ENCODE measurements at regions not wholly inside any gene's neighbourhood (a gene's known extent, or its start where the extent isn't known, plus 50 kb on each side); places are given as distances from the start of the nearest gene placed in this dataset.

DNA sequence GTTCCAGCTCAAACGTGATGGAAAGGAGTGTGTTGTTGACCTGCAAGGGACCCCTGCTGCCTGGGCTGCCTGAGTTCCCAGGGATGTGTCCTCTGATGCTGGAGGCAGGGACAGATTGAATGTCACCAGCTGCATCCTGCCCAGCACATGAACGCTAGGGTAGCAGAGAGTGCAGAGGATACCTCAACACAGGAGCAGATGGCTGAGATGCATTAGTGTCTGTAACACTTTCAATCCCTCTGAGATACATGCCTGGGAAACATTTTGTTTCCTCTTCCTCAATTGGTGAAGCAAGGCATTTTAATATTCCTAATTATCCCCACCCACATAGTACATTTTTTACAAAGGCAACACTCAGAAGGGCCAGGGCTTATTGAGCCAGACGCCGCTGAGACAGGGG lies 106.4 kb upstream of the UBL3 start:
- TF ChIP-seq, protein P1, sequence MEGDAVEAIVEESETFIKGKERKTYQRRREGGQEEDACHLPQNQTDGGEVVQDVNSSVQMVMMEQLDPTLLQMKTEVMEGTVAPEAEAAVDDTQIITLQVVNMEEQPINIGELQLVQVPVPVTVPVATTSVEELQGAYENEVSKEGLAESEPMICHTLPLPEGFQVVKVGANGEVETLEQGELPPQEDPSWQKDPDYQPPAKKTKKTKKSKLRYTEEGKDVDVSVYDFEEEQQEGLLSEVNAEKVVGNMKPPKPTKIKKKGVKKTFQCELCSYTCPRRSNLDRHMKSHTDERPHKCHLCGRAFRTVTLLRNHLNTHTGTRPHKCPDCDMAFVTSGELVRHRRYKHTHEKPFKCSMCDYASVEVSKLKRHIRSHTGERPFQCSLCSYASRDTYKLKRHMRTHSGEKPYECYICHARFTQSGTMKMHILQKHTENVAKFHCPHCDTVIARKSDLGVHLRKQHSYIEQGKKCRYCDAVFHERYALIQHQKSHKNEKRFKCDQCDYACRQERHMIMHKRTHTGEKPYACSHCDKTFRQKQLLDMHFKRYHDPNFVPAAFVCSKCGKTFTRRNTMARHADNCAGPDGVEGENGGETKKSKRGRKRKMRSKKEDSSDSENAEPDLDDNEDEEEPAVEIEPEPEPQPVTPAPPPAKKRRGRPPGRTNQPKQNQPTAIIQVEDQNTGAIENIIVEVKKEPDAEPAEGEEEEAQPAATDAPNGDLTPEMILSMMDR (conservative IDR thresholded peaks at IDR 0.05 in 1 of 2, IDR thresholded peaks at IDR 0.05 in 1 of 2; ENCODE audit: low read depth in 1 of 2, low read length in 2 of 2): no peak
- peak; percentile 34 for TF ChIP-seq EZH2 (IDR thresholded peaks at IDR 0.05; ENCODE audit: low read length, missing control alignments)
- Histone ChIP-seq H3K4me3 (replicated peaks in 1 of 4; ENCODE audit: control extremely low read depth in 1 of 4, insufficient read depth in 1 of 4, low read depth in 3 of 4, low read length in 4 of 4) (no peak overlapping the region), H3K27ac (ENCODE audit: insufficient read depth, low read length) (no peak overlapping the region), H3K4me2 (ENCODE audit: extremely low read depth, insufficient read depth, low read length) (no peak overlapping the region), H3K9ac (ENCODE audit: insufficient read depth, low read length) (no peak overlapping the region), H3K36me3 (ENCODE audit: control insufficient read depth, insufficient read depth, low read length) (no peaks in the 10 kb centered on the region), H3K4me1 (ENCODE audit: control insufficient read depth, extremely low read depth, insufficient read depth, low read length) (no peaks in the 10 kb centered on the region), H3K27me3 (ENCODE audit: control insufficient read depth, insufficient read depth, low read length) (peaks cover 26% of the 10 kb centered on the region), H3K79me2 (ENCODE audit: control insufficient read depth, insufficient read depth, low read length) (no peaks in the 10 kb centered on the region), H2AFZ (ENCODE audit: low read length) (no peak overlapping the region), H3K9me3 (ENCODE audit: control insufficient read depth, insufficient read depth, low read depth, low read length) (no peaks in the 10 kb centered on the region), H4K20me1 (ENCODE audit: control insufficient read depth, extremely low read depth, insufficient read depth, low read length) (no peaks in the 10 kb centered on the region)
- no peak for DNase-seq (ENCODE audit: low read depth in 2 of 2)

DNA sequence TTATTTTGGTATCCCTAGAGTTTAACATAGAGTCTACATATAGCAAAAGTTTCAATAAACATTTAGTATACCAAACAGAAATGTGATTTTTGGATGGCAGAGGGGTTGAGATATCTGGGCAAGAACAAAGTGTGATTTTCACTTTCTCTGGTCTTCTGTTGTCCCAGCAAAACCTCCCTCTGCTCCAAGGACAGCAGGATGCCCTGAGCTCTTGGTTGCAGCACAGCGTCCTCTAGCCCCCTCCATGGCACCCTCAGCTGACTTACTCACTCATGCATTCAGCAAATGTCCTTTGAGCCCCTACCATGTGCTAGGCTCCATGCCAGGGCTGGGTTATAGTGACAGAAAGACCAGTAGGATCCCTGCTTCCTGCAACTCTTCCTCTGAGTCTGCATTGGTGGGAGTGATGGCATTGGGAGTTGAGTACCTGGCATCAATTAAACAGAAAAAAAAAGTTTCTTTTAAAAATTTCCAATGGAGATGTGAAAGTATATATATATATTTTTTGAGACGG lies 104.8 kb upstream of the UBL3 start:
- no peaks in the 10 kb centered on the region for H3K79me2 ChIP-seq (ENCODE audit: control insufficient read depth, insufficient read depth, low read length)
- peaks cover 24% of the 10 kb centered on the region for H3K27me3 ChIP-seq (ENCODE audit: control insufficient read depth, insufficient read depth, low read length)
- no peak for DNase-seq (ENCODE audit: low read depth in 2 of 2)
- H2AFZ ChIP-seq (ENCODE audit: low read length): no peak overlapping the region
- H3K27ac ChIP-seq (ENCODE audit: insufficient read depth, low read length): no peak overlapping the region
- TF ChIP-seq EZH2 (IDR thresholded peaks at IDR 0.05; ENCODE audit: low read length, missing control alignments): no peak
- TF ChIP-seq, protein P1 (conservative IDR thresholded peaks at IDR 0.05 in 1 of 2, IDR thresholded peaks at IDR 0.05 in 1 of 2; ENCODE audit: low read depth in 1 of 2, low read length in 2 of 2): no peak
- H3K4me1 ChIP-seq (ENCODE audit: control insufficient read depth, extremely low read depth, insufficient read depth, low read length): no peaks in the 10 kb centered on the region
- H3K36me3 ChIP-seq (ENCODE audit: control insufficient read depth, insufficient read depth, low read length): no peaks in the 10 kb centered on the region
- no peak overlapping the region for H3K4me3 ChIP-seq (replicated peaks in 1 of 4; ENCODE audit: control extremely low read depth in 1 of 4, insufficient read depth in 1 of 4, low read depth in 3 of 4, low read length in 4 of 4)
- H4K20me1 ChIP-seq (ENCODE audit: control insufficient read depth, extremely low read depth, insufficient read depth, low read length): no peaks in the 10 kb centered on the region
- H3K4me2 ChIP-seq (ENCODE audit: extremely low read depth, insufficient read depth, low read length): no peak overlapping the region
- H3K9me3 ChIP-seq (ENCODE audit: control insufficient read depth, insufficient read depth, low read depth, low read length): no peaks in the 10 kb centered on the region
- H3K9ac ChIP-seq (ENCODE audit: insufficient read depth, low read length): no peak overlapping the region

DNA sequence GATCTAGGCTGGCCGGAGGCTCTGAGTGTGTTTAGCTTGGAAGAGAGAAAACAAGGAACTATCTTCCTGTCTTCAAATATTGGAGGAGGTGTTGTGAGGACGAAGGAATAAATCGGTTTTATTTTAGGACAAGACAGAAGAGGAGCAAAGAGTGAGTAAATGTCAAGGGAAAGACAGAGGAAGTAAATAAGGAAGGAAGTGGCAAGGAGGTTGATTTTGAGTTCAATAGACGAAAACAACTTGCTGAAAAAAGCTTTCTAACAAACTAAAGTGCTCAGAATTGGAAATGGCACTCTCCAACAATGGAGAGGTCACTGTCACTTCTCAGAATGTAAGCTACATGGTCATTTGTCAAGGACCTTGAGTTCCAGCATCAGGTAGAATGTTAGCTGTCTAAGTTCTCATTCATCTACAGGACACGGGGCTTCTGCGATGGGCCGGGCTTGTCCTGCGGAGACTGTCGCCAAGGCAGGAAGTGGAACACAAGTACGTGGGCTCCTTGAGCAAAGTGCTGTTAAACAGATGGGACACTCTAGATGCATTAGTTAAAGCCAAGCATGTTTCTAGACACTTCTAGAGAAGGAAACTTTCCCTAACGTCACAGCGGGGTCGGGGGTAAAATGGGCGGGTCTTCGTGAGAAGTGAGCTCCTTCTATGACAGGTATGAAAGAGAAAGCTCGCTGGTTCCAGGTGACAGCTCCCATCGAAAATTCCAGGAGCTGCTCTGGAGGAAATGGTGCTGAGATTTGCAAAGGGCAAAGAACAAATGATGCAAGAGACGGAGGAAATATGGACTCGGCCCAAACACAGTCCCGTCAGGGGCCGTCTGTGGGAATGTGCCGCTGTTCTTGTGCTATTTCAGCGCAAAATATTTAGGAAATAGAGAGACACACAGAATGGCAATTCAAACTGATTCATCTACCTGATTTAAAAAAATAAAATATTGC lies 103.9 kb upstream of the UBL3 start:
- H3K9ac ChIP-seq (ENCODE audit: insufficient read depth, low read length): no peak overlapping the region
- no peaks in the 10 kb centered on the region for H4K20me1 ChIP-seq (ENCODE audit: control insufficient read depth, extremely low read depth, insufficient read depth, low read length)
- no peak for TF ChIP-seq EZH2 (IDR thresholded peaks at IDR 0.05; ENCODE audit: low read length, missing control alignments)
- TF ChIP-seq, protein P1 (conservative IDR thresholded peaks at IDR 0.05 in 1 of 2, IDR thresholded peaks at IDR 0.05 in 1 of 2; ENCODE audit: low read depth in 1 of 2, low read length in 2 of 2): no peak
- H3K36me3 ChIP-seq (ENCODE audit: control insufficient read depth, insufficient read depth, low read length): no peaks in the 10 kb centered on the region
- no peak overlapping the region for H2AFZ ChIP-seq (ENCODE audit: low read length)
- no peak overlapping the region for H3K4me2 ChIP-seq (ENCODE audit: extremely low read depth, insufficient read depth, low read length)
- H3K27ac ChIP-seq (ENCODE audit: insufficient read depth, low read length): no peak overlapping the region
- no peaks in the 10 kb centered on the region for H3K9me3 ChIP-seq (ENCODE audit: control insufficient read depth, insufficient read depth, low read depth, low read length)
- no peak for DNase-seq (ENCODE audit: low read depth in 2 of 2)
- no peaks in the 10 kb centered on the region for H3K4me1 ChIP-seq (ENCODE audit: control insufficient read depth, extremely low read depth, insufficient read depth, low read length)
- H3K27me3 ChIP-seq (ENCODE audit: control insufficient read depth, insufficient read depth, low read length): peaks cover 24% of the 10 kb centered on the region
- no peaks in the 10 kb centered on the region for H3K79me2 ChIP-seq (ENCODE audit: control insufficient read depth, insufficient read depth, low read length)
- no peak overlapping the region for H3K4me3 ChIP-seq (replicated peaks in 1 of 4; ENCODE audit: control extremely low read depth in 1 of 4, insufficient read depth in 1 of 4, low read depth in 3 of 4, low read length in 4 of 4)

All from fibroblast of lung (primary cell).